ENCODE measurements at regions not wholly inside any gene's neighbourhood (a gene's known extent, or its start where the extent isn't known, plus 50 kb on each side); places are given as distances from the start of the nearest gene placed in this dataset.

- TF ChIP-seq KDM1A (IDR thresholded peaks at IDR 0.05; ENCODE audit: borderline replicate concordance, low read length) (no peak), POU5F1 (IDR thresholded peaks at IDR 0.05; ENCODE audit: low read depth, low read length) (no peak), CHD1 (IDR thresholded peaks at IDR 0.05; ENCODE audit: low read depth, low read length) (no peak)
These were observed 447.3 kb downstream of the FGF9 start (continued) for GRCh38 chr13:22118158-22118557.
